Muscle of arm (tissue), 1 donor: ENCODE measurements at regions not wholly inside any gene's neighbourhood (a gene's known extent, or its start where the extent isn't known, plus 50 kb on each side); places are given as distances from the start of the nearest gene placed in this dataset.
"Not testable (repeated sequence)": the region's sequence is repeated elsewhere in the genome, so short reads cannot be mapped to it uniquely, and the experiment has no call there.

Experiments used
- DNase-seq: peaks from one replicate; pipeline ENCODE4 v3.0.0-alpha.2; 2013

- DNase-seq: no peak
These were observed 148.8 kb upstream of the NPY start for GRCh38 chr7:24135003-24135817.

DNA sequence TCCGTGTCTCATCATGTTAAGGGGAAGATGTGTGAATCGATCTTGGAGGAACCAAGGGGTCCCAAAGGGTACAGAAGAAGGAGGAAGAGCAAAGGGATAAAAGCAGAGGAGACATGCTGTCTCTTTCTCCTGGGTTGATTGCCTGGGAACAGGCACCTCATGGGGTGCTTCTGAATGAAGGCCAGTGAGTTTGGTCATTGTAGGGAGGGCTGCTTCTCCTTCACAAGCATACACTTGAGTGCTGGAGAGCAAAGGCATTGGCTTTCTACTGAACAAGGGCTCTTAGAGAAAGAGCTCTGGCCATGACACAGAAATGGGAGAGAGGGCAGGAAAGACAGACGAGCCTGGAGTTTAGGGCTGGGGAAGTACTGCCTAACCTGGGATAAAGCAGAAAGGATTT lies 146.7 kb upstream of the NPY start:
- DNase-seq: no peak

DNA sequence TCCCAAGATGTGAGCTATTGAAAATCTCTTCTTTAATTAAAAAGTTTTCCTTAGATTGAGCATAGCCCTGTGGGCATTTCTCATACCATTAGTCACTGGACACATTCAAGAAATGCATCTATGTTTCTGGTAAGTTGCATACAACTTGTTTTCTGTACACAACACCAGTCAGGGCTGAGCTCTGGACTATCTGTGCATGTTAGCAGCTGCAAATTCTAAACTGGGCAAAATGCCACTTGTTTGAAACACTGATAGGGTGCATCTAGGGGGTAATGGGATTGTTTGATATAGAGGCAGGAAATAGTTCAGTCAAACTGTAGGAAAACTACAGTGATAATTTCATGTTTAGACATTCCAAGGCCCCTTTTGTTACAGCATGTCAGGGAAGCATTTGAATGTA lies 145.6 kb upstream of the NPY start:
- no peak for DNase-seq

DNA sequence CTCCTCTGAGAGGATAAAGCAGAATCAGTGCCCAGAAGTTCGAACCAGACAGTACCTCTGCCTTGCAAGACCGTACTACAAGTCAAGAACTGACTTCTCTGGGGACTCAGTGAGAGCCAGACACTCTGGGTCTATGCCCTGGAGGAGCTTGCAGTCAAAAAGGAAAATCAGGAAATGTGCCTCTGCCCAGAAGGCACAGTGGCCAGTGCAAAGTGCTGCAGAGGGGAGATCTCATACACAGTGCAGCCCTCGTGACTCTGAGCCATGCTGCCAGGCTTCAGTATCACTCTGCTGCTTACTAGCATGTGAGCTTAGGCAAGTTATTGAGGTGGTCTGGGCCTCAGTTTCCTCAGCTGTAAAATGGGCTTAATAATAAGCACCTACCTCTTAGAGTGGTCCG lies 144.0 kb upstream of the NPY start:
- DNase-seq: no peak

DNA sequence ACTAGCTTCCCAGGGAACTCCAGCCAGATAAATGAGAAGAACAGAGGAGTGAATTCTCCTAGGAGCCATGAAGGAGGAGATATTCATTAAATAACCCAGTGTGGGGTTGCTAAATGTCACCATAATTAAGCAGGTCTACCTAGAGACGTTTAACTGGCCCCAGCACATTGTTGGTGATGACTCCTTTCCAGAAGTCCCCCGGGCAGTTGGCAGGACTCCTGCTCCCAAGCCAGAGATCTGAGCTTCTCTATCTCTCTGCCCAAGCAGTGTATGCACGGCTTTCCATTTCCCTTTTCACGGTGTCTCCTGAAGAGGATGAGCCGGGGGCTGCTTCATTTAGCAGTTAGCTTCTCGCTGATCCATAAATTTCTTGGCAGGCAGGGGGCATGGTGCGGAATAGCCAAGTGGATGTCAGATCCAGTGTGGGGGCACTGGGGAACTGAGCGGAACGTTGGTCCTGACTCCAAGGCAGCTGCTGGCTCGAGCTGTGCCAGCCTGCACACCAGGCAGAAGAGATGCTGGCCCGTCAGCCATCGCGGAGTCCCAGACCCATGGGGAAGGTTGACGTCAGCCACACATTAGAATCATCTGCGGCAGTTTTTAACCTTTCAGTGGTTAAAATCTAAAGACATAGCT lies 142.0 kb upstream of the NPY start:
- no peak for DNase-seq

DNA sequence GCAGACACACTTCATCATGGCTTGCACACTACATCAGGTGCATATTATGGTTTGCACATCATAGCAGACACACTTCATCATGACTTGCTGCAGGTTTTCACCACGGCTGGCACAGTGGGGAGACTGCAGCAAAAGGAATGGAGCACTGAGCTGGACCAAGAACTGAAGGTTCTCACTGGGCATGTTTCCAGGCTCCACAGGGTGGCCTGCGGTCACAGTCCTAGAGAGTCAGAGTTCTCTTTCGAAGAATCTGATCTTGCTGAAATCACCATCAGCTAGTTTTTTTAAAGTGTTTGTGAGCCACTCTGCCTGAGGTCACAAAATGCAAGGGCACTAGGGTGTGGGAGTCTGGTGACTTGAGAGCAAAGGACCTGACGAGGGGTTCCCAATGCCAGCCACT lies 140.4 kb upstream of the NPY start:
- no peak for DNase-seq

GRCh38 chr7:24151944-24152343 lies 132.0 kb upstream of the NPY start:
- no peak for DNase-seq

GRCh38 chr7:24152356-24152755 lies 131.6 kb upstream of the NPY start:
- DNase-seq: no peak

DNA sequence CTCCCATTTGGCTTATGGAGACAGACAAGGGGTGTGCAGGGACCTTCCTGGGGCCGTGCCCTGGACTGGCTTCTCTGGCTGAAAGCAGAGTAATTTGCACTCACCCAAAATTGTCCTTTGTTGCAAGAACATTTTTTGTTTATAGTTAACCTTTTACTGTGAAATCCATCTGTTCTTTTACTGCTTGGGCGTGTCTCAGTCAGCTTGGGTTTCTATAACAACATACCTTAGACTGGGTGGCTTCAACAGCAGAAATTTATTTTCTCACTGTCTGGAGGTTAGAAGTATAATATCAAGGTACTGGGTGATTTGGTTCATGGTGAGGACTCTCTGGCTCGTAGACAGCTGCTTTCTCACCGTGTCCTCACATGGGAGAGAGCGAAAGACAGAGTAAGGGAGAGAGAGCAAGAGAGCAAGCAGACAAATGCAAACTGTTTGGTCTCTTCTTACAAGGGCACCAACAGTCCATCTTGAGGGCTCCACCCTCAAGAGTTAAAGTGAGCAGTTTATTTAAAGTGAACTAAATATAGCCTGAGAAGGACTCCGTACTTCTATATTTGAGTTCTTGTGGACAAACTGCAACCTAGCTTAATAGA lies 131.0 kb upstream of the NPY start:
- DNase-seq: no peak

GRCh38 chr7:24157666-24158065 lies 126.3 kb upstream of the NPY start:
- no peak for DNase-seq

DNA sequence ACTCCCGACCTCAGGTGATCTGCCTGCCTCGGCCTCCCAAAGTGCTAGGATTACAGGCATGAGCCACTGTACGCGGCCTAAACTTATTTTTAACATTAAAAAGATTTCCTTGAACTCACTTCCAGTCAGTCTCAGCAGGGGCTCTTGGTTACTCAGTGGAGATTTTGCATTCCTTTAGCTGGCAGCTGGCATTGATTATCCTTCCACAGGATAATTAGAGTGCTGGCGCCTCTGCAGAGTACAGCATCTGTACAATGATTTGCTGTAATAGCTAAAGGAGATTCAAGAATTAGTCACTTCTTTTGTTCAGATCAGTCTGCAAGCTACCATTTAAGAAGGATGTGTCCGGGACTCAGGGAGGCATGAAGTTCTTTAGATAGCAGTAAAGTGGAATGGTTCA lies 125.0 kb upstream of the NPY start:
- DNase-seq: no peak

GRCh38 chr7:24164401-24164800 lies 119.6 kb upstream of the NPY start:
- no peak for DNase-seq

DNA sequence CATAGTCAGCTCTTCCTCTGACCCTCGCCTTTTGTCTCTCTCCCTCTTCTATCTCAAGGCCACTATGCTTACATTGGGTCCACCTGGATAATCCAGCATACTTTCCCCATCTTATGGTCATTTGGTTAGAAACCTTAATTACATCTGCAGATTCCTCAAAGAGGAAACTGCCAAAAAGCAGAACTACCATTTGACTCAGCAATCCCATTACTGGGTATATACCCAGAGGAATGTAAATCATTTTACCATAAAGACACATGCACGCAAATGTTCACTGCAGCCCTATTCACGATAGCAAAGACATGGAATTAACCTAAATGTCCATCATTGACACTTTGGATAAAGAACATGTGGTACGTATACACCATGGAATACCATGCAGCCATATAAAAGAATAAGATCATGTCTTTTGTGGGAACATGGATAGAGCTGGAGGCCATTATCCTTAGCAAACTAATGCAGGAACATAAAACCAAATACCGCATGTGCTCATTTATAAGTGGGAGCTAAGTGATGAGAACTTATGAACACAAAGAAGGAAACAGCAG lies 114.8 kb upstream of the NPY start:
- DNase-seq: no peak

- DNase-seq: not testable (repeated sequence)
These were observed 112.0 kb upstream of the NPY start for GRCh38 chr7:24171951-24172350.

- no peak for DNase-seq
These were observed 111.1 kb upstream of the NPY start for GRCh38 chr7:24172856-24173255.

GRCh38 chr7:24175603-24176002 lies 108.4 kb upstream of the NPY start:
- DNase-seq: no peak

DNA sequence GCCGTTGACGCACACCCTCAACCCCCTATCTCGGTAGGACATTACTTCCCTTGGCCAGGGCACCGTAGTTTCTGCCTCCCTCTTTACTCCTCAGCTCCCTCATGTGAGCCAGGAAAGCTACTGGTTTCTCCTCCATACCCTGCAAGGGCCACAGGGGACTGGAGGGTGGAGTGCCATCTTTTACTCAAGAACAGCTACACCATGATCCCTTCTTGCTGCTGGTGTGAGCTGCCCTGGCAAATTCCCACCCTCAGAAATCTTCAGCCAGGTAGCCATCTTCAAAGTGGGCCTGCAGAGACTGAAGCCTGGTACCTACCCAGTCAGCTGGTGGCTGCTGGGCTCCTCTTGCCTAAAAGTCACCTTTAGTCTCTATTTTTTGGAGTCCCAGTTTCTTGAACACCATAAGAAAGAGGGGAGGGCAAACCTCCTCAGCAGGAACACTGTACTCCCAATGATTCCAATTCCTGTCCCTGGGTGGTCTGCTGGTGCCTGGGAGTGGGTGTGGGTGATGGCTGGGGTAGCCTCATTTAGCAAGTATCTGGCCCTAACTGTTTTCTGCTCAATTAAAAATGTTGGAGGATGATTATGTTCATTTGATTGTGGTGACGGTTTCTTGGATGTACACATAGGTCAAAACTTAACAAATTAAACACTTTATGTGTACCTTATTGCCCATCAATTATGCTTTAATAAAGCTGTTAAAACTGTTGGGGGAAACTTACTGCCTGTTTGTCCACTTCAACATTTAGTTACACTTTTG lies 105.0 kb upstream of the NPY start:
- no peak for DNase-seq

DNA sequence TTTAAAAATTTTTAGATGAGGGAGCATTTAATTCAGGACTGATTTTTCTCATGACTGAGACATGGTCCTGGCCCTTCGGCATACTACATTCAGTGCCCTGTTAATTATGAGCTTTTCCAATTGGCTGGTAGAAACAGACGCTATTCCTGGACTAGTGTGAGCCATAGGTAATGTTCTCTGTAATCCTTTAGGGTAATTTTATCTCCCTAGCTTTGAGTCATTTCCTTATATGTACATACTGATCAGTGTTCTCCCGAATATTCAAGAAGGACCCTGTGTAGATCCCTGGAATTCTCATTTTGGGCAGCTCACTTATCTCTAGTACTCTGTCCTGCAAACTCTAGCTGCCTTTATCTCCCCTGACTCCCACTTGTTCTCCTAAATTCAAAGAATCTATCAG lies 92.6 kb upstream of the NPY start:
- no peak for DNase-seq

- DNase-seq: no peak
These were observed 91.9 kb upstream of the NPY start for GRCh38 chr7:24192053-24192452.

DNA sequence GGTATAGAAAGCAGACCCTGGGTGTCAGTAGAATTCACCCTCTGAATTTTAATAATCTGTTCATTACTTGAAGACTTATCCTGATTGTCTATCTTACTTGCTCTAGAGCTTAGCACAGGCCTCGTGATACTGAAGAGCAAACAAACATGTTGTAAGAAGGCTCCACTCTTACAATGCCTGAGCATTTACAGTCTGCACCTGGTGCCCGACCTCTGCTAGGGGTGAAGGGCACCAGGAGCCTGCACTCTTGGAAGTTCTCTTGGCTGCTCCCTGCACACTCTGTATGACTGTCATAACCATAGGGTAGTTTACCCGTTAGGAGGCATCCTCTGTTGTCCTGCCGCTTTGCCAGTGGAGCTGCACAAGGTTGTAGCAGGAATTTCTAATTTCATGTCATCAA lies 91.3 kb upstream of the NPY start:
- no peak for DNase-seq

DNA sequence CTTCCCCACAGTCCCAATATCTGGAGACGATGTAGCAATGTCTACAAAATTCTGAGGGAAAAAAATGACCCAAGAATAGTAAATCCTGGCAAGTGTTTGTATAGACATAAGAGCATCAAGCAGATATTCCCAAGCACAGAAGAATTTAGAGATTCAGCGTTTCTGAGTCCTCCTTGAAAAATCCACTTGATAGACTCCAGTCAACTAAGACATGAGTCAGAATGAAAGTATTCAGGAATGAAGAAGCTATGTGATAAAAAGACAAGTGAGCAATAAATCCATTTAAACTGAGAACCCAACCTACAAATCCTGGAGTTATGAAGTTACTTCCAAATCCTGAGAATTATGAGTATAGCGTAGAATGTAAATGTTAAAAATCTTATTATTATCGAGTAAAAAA lies 86.1 kb upstream of the NPY start:
- DNase-seq: no peak

DNA sequence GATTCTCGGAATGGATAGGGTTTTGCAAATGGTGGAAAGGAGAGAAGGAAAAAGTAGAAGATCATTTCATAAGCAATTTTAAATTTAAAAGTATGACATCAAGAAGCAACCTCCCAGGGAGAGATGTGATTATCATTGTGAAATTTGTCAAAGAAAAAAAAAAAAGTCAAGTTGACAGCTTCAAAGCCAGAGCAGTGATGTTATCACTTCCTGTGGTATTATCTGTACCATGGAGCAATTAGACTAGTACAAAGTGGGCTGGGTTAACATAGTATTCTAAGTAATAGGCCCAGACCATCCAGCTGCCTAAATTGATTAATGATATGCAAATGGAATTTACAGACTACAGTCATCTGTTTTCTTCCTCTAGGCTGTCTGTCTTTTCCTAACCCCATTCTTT lies 84.0 kb upstream of the NPY start:
- DNase-seq: no peak
